ENCODE measurements at regions not wholly inside any gene's neighbourhood (a gene's known extent, or its start where the extent isn't known, plus 50 kb on each side); places are given as distances from the start of the nearest gene placed in this dataset.

GRCh38 chr20:22223236-22223635 is 361.1 kb downstream of the FOXA2 start:
- Histone ChIP-seq H3K36me3 (no peaks in the 10 kb centered on the region), H3K4me3 (no peak overlapping the region), H3K9me3 (no peaks in the 10 kb centered on the region), H3K27me3 (no peaks in the 10 kb centered on the region), H3K27ac (no peak overlapping the region), H3K4me1 (no peaks in the 10 kb centered on the region)
- DNase-seq (ENCODE audit: extremely low spot score in 2 of 2) = no peak
- TF ChIP-seq POLR2AphosphoS5 (IDR thresholded peaks at IDR 0.05; ENCODE audit: insufficient read depth in 1 of 2, low read depth in 1 of 2) = no peak
- TF ChIP-seq, protein P1, sequence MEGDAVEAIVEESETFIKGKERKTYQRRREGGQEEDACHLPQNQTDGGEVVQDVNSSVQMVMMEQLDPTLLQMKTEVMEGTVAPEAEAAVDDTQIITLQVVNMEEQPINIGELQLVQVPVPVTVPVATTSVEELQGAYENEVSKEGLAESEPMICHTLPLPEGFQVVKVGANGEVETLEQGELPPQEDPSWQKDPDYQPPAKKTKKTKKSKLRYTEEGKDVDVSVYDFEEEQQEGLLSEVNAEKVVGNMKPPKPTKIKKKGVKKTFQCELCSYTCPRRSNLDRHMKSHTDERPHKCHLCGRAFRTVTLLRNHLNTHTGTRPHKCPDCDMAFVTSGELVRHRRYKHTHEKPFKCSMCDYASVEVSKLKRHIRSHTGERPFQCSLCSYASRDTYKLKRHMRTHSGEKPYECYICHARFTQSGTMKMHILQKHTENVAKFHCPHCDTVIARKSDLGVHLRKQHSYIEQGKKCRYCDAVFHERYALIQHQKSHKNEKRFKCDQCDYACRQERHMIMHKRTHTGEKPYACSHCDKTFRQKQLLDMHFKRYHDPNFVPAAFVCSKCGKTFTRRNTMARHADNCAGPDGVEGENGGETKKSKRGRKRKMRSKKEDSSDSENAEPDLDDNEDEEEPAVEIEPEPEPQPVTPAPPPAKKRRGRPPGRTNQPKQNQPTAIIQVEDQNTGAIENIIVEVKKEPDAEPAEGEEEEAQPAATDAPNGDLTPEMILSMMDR (IDR thresholded peaks at IDR 0.05) = no peak
- no peak for TF ChIP-seq POLR2A (IDR thresholded peaks at IDR 0.05)
- intact Hi-C loops (cut with DNase I) = no loop called here

GRCh38 chr20:22217712-22218352 is 366.5 kb downstream of the FOXA2 start:
- Histone ChIP-seq H3K27me3 (no peaks in the 10 kb centered on the region), H3K9me3 (no peaks in the 10 kb centered on the region), H3K4me3 (no peak overlapping the region), H3K36me3 (no peaks in the 10 kb centered on the region), H3K27ac (no peak overlapping the region), H3K4me1 (no peaks in the 10 kb centered on the region)
- DNase-seq (ENCODE audit: extremely low spot score in 2 of 2) = no peak
- TF ChIP-seq, protein P1 (IDR thresholded peaks at IDR 0.05) = no peak
- TF ChIP-seq POLR2A (IDR thresholded peaks at IDR 0.05) (no peak), POLR2AphosphoS5 (IDR thresholded peaks at IDR 0.05; ENCODE audit: insufficient read depth in 1 of 2, low read depth in 1 of 2) (no peak)
- intact Hi-C loops (cut with DNase I) = no loop called here

DNA sequence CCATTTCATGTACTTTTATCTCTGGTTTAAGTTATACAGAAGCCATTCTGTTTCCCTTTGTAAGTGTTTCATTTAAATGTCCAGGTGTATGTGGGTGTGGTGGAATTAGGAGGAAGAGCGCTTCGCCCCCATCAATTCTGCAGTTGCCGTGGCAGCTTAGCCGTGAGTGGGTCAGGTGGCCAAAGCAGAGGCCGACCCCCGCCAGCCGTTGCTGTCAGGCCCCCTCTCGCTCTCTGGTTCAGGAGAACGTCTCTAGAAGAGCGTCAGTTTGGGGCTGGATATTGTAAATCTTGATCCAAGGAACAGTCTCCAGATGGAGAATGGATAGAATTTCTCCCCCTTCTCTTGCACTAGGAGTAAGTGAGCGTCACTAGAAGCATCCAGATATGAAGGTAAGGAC is 367.4 kb downstream of the FOXA2 start:
- Histone ChIP-seq H3K36me3 (no peaks in the 10 kb centered on the region), H3K27me3 (no peaks in the 10 kb centered on the region), H3K4me1 (no peaks in the 10 kb centered on the region), H3K9me3 (no peaks in the 10 kb centered on the region), H3K27ac (no peak overlapping the region), H3K4me3 (no peak overlapping the region)
- no peak for DNase-seq (ENCODE audit: extremely low spot score in 2 of 2)
- TF ChIP-seq, protein P1 (IDR thresholded peaks at IDR 0.05) = no peak
- no peak for TF ChIP-seq POLR2AphosphoS5 (IDR thresholded peaks at IDR 0.05; ENCODE audit: insufficient read depth in 1 of 2, low read depth in 1 of 2)
- intact Hi-C loops (cut with DNase I) = no loop called here

GRCh38 chr20:22214296-22214695 is 370.1 kb downstream of the FOXA2 start:
- no peak for TF ChIP-seq POLR2A (IDR thresholded peaks at IDR 0.05)
- intact Hi-C loops (cut with DNase I) = no loop called here

GRCh38 chr20:22213271-22213670 is 371.1 kb downstream of the FOXA2 start:
- H3K27me3 ChIP-seq = no peaks in the 10 kb centered on the region
- TF ChIP-seq, protein P1 (IDR thresholded peaks at IDR 0.05) = no peak
- TF ChIP-seq POLR2A (IDR thresholded peaks at IDR 0.05) (no peak), POLR2AphosphoS5 (IDR thresholded peaks at IDR 0.05; ENCODE audit: insufficient read depth in 1 of 2, low read depth in 1 of 2) (no peak)
- H3K9me3 ChIP-seq = no peaks in the 10 kb centered on the region
- no peak for DNase-seq (ENCODE audit: extremely low spot score in 2 of 2)
- no peaks in the 10 kb centered on the region for H3K36me3 ChIP-seq
- intact Hi-C loops (cut with DNase I) = no loop called here
- no peak overlapping the region for H3K27ac ChIP-seq
- H3K4me1 ChIP-seq = no peaks in the 10 kb centered on the region
- H3K4me3 ChIP-seq = no peak overlapping the region

More at GRCh38 chr20:22214296-22214695, 370.1 kb downstream of the FOXA2 start:
- Histone ChIP-seq H3K27ac (no peak overlapping the region), H3K4me3 (no peak overlapping the region), H3K4me1 (no peaks in the 10 kb centered on the region), H3K36me3 (no peaks in the 10 kb centered on the region), H3K27me3 (no peaks in the 10 kb centered on the region), H3K9me3 (no peaks in the 10 kb centered on the region)
- no peak for DNase-seq (ENCODE audit: extremely low spot score in 2 of 2)

Data from vagina (tissue), 2 donors.